WTC11 (cell line): ENCODE measurements at regions not wholly inside any gene's neighbourhood (a gene's known extent, or its start where the extent isn't known, plus 50 kb on each side); places are given as distances from the start of the nearest gene placed in this dataset.

Experiments used
- CTCF ChIP-seq: fragments of 200-600 bp; IDR thresholded peaks from 2 replicates; pipeline ENCODE4 v1.8.0; 2022; ENCODE audit warnings: antibody characterized with exemption
- GRHL2 ChIP-seq: fragments of 250-450 bp; sonication (Bioruptor Pico); IDR thresholded peaks from 2 replicates; pipeline ENCODE4 v1.8.0; 2022; ENCODE audit warnings: mild to moderate bottlenecking, moderate library complexity; ENCODE audit not compliant: insufficient replicate concordance, severe bottlenecking
- JUN ChIP-seq: sonication (generic); formaldehyde crosslinking; IDR thresholded peaks from 2 replicates; pipeline ENCODE4 v1.8.0; 2023; ENCODE audit warnings: mild to moderate bottlenecking, missing genetic modification reagents
- NFE2L1 ChIP-seq: sonication (generic); formaldehyde crosslinking; IDR thresholded peaks from 2 replicates; pipeline ENCODE4 v1.8.1; 2023; ENCODE audit warnings: missing genetic modification reagents
- OVOL2 ChIP-seq: fragments of 250-450 bp; sonication (Bioruptor Pico); IDR thresholded peaks from 2 replicates; pipeline ENCODE4 v1.9.0; 2021; ENCODE audit warnings: mild to moderate bottlenecking, borderline replicate concordance
- USF1 ChIP-seq: sonication (generic); formaldehyde crosslinking; IDR thresholded peaks from 2 replicates; pipeline ENCODE4 v1.8.0; 2022; ENCODE audit warnings: mild to moderate bottlenecking, missing genetic modification reagents

GRCh38 chr11:71145988-71146824 lies 106.2 kb downstream of the SHANK2 start:
- TF ChIP-seq JUN (CRISPR knock-in tag) (no peak), GRHL2 (no peak), OVOL2 (CRISPR knock-in tag) (no peak), NFE2L1 (CRISPR knock-in tag) (no peak), CTCF (no peak), USF1 (no peak)
